HCT116 (cell line): ENCODE measurements at regions not wholly inside any gene's neighbourhood (a gene's known extent, or its start where the extent isn't known, plus 50 kb on each side); places are given as distances from the start of the nearest gene placed in this dataset.

ENCODE experiments used
- ATAC-seq: fragments of 200-7000 bp; cut with Tn5 transposase; 2 replicates; pipeline ENCODE4 v1.9.1; 2020; ENCODE audit warnings: mild to moderate bottlenecking, moderate library complexity
- BruUV-seq: library from RNA; stranded (reverse); fragments of 400-500 nt; replicated peaks from 2 replicates; lab custom pipeline; 2021; lab: Mats Ljungman, UMichigan
- CTCF ChIA-PET: fragments of 300-600 bp; sonication (Branson Sonifier 250); formaldehyde crosslinking; loops from one replicate; lab custom pipeline; 2021; ENCODE audit warnings: antibody characterized with exemption; lab: Charles Lee
- POLR2A ChIA-PET: fragments of 300-600, 350-600 bp; sonication (Branson Sonifier 250); formaldehyde crosslinking; loops from one replicate; lab custom pipeline; 2021; ENCODE audit warnings: antibody characterized with exemption; lab: Charles Lee
- RAD21 ChIA-PET, 2 experiments: fragments of 300-600 bp; sonication (Branson Sonifier 250); formaldehyde crosslinking; loops; one replicate each; lab custom pipeline; 2023; ENCODE audit warnings: low total read pairs in 2 of 2; ENCODE audit not compliant: uncharacterized antibody in 2 of 2, unreplicated experiment in 2 of 2, low non-redundant PET in 1 of 2; lab: Charles Lee
- DNase-seq: peaks from one replicate; pipeline ENCODE4 v3.0.0-alpha.2; 2010; ENCODE audit warnings: low read depth, low spot score
- H2AFZ ChIP-seq: fragments of 200-600 bp; shearing (Covaris generic), sonication (generic); 2 replicates; pipeline ENCODE4 v1.6.1; 2017; ENCODE audit warnings: low read depth, mixed run types, mixed read lengths, antibody characterized with exemption, low read length; ENCODE audit not compliant: poor library complexity, severe bottlenecking
- H3K27ac ChIP-seq: 2 replicates; pipeline ENCODE4 v1.5.1; 2012; ENCODE audit warnings: low read depth, low read length
- H3K27me3 ChIP-seq: fragments of 200-600 bp; sonication (generic); 2 replicates; pipeline ENCODE4 v1.6.1; 2016; ENCODE audit warnings: mixed run types, low read length, mixed read lengths; ENCODE audit not compliant: insufficient read depth
- H3K36me3 ChIP-seq, 2 experiments: fragments of 200-500 bp in 1 of 2; fragments of 200-600 bp in 1 of 2; sonication (Bioruptor generic) in 1 of 2; sonication (generic) in 1 of 2; 2 replicates each; pipeline versions ENCODE4 v1.5.1 to v1.6.1; 2014 to 2016; ENCODE audit warnings: low read length in 2 of 2, inconsistent platforms in 1 of 2, mixed read lengths in 1 of 2, mixed run types in 1 of 2; ENCODE audit not compliant: insufficient read depth in 2 of 2, control insufficient read depth in 1 of 2
- H3K4me1 ChIP-seq, 2 experiments: fragments of 200-600 bp in 1 of 2; sonication (generic) in 1 of 2; 2 replicates each; pipeline versions ENCODE4 v1.5.1 to v1.6.1; 2012 to 2017; ENCODE audit warnings: low read length in 2 of 2, inconsistent platforms in 1 of 2, mild to moderate bottlenecking in 1 of 2, mixed read lengths in 1 of 2, mixed run types in 1 of 2, moderate library complexity in 1 of 2; ENCODE audit not compliant: insufficient read depth in 2 of 2, control insufficient read depth in 1 of 2
- H3K4me2 ChIP-seq: fragments of 200-600 bp; sonication (generic); 2 replicates; pipeline ENCODE4 v1.6.1; 2017; ENCODE audit warnings: mixed run types, low read length, mixed read lengths
- H3K4me3 ChIP-seq, 2 experiments: fragments of 200-600 bp in 1 of 2; sonication (generic) in 1 of 2; replicated peaks in 1 of 2; 2 replicates each; pipeline ENCODE4 v1.5.1; 2011 to 2016; ENCODE audit warnings: low read length in 2 of 2, control low read depth in 1 of 2, low read depth in 1 of 2, mild to moderate bottlenecking in 1 of 2, mixed read lengths in 1 of 2, mixed run types in 1 of 2
- H3K79me2 ChIP-seq: fragments of 200-600 bp; sonication (generic); 2 replicates; pipeline ENCODE4 v1.6.1; 2017; ENCODE audit warnings: mild to moderate bottlenecking, mixed run types, low read length, moderate library complexity, mixed read lengths; ENCODE audit not compliant: insufficient read depth
- H3K9ac ChIP-seq: fragments of 200-600 bp; sonication (generic); 2 replicates; pipeline ENCODE4 v1.6.1; 2016; ENCODE audit warnings: low read length, mixed read lengths
- H3K9me2 ChIP-seq: fragments of 200-600 bp; sonication (generic), shearing (Covaris generic); 2 replicates; pipeline ENCODE4 v1.6.1; 2017; ENCODE audit warnings: mixed run types, mild to moderate bottlenecking, moderate library complexity; ENCODE audit not compliant: insufficient read depth
- H3K9me3 ChIP-seq, 2 experiments: fragments of 200-500 bp in 1 of 2; fragments of 200-600 bp in 1 of 2; sonication (Bioruptor generic) in 1 of 2; sonication (generic) in 1 of 2; 2 replicates each; pipeline ENCODE4 v1.6.1; 2014 to 2017; ENCODE audit warnings: low read length in 2 of 2, mixed read lengths in 2 of 2, inconsistent platforms in 1 of 2, low read depth in 1 of 2, mild to moderate bottlenecking in 1 of 2, mixed run types in 1 of 2, moderate library complexity in 1 of 2; ENCODE audit not compliant: control insufficient read depth in 1 of 2, insufficient read depth in 1 of 2
- H4K20me1 ChIP-seq: fragments of 200-600 bp; sonication (generic), shearing (Covaris generic); 2 replicates; pipeline ENCODE4 v1.6.1; 2017; ENCODE audit warnings: mixed run types, mild to moderate bottlenecking, moderate library complexity; ENCODE audit not compliant: insufficient read depth
- CBX3 ChIP-seq: IDR thresholded peaks from 2 replicates; pipeline ENCODE4 v1.6.1; 2012; ENCODE audit warnings: low read depth
- CEBPB ChIP-seq: IDR thresholded peaks from 2 replicates; pipeline ENCODE4 v1.6.1; 2012; ENCODE audit warnings: low read depth
- EGR1 ChIP-seq: IDR thresholded peaks from 2 replicates; pipeline ENCODE4 v1.6.1; 2012; ENCODE audit warnings: low read depth
- ELF1 ChIP-seq: IDR thresholded peaks from 2 replicates; pipeline ENCODE4 v1.6.1; 2012; ENCODE audit warnings: low read depth, borderline replicate concordance
- EZH2 ChIP-seq: fragments of 200-600 bp; sonication (generic); IDR thresholded peaks from 2 replicates; pipeline ENCODE4 v1.6.1; 2017; ENCODE audit warnings: antibody characterized with exemption, mixed run types
- EZH2phosphoT487 ChIP-seq: fragments of 200-600 bp; IDR thresholded peaks from 2 replicates; pipeline ENCODE4 v1.6.1; 2018; ENCODE audit warnings: antibody characterized with exemption, borderline replicate concordance
- FOSL1 ChIP-seq: IDR thresholded peaks from 2 replicates; pipeline ENCODE4 v1.6.1; 2012; ENCODE audit warnings: low read depth
- POLR2A ChIP-seq: IDR thresholded peaks from 2 replicates; pipeline ENCODE4 v1.7.0; 2011; ENCODE audit warnings: borderline replicate concordance; ENCODE audit not compliant: insufficient read depth, insufficient read length; ENCODE audit errors: extremely low read depth
- POLR2AphosphoS5 ChIP-seq: IDR thresholded peaks from 2 replicates; pipeline ENCODE4 v1.6.1; 2011; ENCODE audit warnings: mild to moderate bottlenecking, low read depth, low read length, moderate library complexity
- RAD21 ChIP-seq: IDR thresholded peaks from 2 replicates; pipeline ENCODE4 v1.6.1; 2012; ENCODE audit warnings: low read depth, mild to moderate bottlenecking
- SP1 ChIP-seq: IDR thresholded peaks from 2 replicates; pipeline ENCODE4 v1.6.1; 2012; ENCODE audit warnings: low read depth
- SRF ChIP-seq: IDR thresholded peaks from 2 replicates; pipeline ENCODE4 v1.6.1; 2012; ENCODE audit warnings: low read depth
- YY1 ChIP-seq: IDR thresholded peaks from 2 replicates; pipeline ENCODE4 v1.6.1; 2011; ENCODE audit warnings: low read length, low read depth, moderate library complexity, mild to moderate bottlenecking; ENCODE audit not compliant: insufficient replicate concordance; ENCODE audit errors: extremely low read depth
- ZBTB33 ChIP-seq: IDR thresholded peaks from 2 replicates; pipeline ENCODE4 v1.6.1; 2011; ENCODE audit warnings: mild to moderate bottlenecking, low read length, moderate library complexity; ENCODE audit not compliant: insufficient replicate concordance; ENCODE audit errors: extremely low read depth
- ZFX ChIP-seq: fragments of 450-650 bp; IDR thresholded peaks from 2 replicates; pipeline ENCODE4 v1.6.1; 2017
- intact Hi-C: fragments of 100-400 bp; cut with micrococcal nuclease; formaldehyde crosslinking; loops from 2 replicates; pipeline ENCODE4 v1.10.0; 2022
- TF ChIP-seq, protein P1 (sequence below): IDR thresholded peaks from 2 replicates; pipeline ENCODE4 v1.6.1; 2012
- TF ChIP-seq, protein P2 (sequence below): IDR thresholded peaks from 2 replicates; pipeline ENCODE4 v1.6.1; 2012
- TF ChIP-seq, protein P3 (sequence below): IDR thresholded peaks from 2 replicates; pipeline ENCODE4 v1.6.1; 2012; ENCODE audit warnings: low read depth

DNA sequence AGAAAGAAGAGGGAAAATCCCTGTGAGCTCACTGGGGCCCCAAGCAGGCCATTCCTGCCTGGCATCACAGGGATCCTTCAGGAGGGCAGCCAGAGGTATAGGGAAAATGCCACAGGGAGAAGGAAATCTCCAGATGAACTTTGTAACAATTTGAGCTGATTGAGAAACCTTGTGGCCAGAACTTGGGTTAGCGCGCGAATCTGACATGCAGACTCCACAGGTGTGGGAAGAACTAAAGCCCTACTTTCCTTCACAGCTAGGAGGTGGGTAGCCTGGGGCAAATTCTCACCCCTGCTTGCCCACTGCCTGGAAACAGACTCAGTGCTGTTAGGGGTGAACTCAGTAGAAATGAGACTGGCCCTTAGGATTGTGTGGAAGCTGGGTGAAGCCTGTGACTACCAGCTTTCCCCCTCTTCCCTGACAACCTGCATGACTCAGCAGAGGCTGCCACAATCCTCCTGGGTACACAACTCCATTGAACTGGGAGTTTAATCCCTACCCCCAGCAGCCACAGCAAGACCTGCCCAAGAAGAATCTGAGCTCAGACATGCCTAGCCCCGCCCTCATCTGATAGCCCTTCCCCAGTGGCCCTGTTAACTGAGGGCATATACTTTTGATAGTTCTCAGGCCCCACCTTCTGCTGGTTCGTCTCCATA is 57.2 kb upstream of the USP9Y start:
- no peak overlapping the region for H2AFZ ChIP-seq

More for the DNA sequence above, 57.2 kb upstream of the USP9Y start:
- no peaks in the 10 kb centered on the region for H3K9me3 ChIP-seq
- BruUV-seq = no TSS peak
- peaks cover 0 to 7% of the 10 kb centered on the region in 2 experiments; a peak in 1 of 4 replicates for H3K4me1 ChIP-seq
- H3K9me2 ChIP-seq = no peaks in the 10 kb centered on the region
- ChIA-PET RAD21 (no interaction called here), CTCF (no interaction called here), POLR2A (no interaction called here)
- no peaks in the 10 kb centered on the region for H3K79me2 ChIP-seq
- TF ChIP-seq POLR2A (no peak), ELF1 (no peak), YY1 (no peak), EGR1 (no peak), RAD21 (no peak), EZH2phosphoT487 (no peak), POLR2AphosphoS5 (no peak), EZH2 (no peak), FOSL1 (no peak), SP1 (no peak), CEBPB (no peak), CBX3 (no peak), SRF (no peak), ZFX (no peak), ZBTB33 (no peak)
- TF ChIP-seq, protein P1, sequence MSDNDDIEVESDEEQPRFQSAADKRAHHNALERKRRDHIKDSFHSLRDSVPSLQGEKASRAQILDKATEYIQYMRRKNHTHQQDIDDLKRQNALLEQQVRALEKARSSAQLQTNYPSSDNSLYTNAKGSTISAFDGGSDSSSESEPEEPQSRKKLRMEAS = no peak
- TF ChIP-seq, protein P2, sequence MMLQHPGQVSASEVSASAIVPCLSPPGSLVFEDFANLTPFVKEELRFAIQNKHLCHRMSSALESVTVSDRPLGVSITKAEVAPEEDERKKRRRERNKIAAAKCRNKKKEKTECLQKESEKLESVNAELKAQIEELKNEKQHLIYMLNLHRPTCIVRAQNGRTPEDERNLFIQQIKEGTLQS = no peak
- TF ChIP-seq, protein P3, sequence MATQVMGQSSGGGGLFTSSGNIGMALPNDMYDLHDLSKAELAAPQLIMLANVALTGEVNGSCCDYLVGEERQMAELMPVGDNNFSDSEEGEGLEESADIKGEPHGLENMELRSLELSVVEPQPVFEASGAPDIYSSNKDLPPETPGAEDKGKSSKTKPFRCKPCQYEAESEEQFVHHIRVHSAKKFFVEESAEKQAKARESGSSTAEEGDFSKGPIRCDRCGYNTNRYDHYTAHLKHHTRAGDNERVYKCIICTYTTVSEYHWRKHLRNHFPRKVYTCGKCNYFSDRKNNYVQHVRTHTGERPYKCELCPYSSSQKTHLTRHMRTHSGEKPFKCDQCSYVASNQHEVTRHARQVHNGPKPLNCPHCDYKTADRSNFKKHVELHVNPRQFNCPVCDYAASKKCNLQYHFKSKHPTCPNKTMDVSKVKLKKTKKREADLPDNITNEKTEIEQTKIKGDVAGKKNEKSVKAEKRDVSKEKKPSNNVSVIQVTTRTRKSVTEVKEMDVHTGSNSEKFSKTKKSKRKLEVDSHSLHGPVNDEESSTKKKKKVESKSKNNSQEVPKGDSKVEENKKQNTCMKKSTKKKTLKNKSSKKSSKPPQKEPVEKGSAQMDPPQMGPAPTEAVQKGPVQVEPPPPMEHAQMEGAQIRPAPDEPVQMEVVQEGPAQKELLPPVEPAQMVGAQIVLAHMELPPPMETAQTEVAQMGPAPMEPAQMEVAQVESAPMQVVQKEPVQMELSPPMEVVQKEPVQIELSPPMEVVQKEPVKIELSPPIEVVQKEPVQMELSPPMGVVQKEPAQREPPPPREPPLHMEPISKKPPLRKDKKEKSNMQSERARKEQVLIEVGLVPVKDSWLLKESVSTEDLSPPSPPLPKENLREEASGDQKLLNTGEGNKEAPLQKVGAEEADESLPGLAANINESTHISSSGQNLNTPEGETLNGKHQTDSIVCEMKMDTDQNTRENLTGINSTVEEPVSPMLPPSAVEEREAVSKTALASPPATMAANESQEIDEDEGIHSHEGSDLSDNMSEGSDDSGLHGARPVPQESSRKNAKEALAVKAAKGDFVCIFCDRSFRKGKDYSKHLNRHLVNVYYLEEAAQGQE = no peak
- no peak overlapping the region for H3K4me3 ChIP-seq
- intact Hi-C loops = no loop called here
- no peaks in the 10 kb centered on the region for H3K36me3 ChIP-seq
- no peaks in the 10 kb centered on the region for H4K20me1 ChIP-seq
- H3K9ac ChIP-seq = no peak overlapping the region
- DNase-seq (no peak), ATAC-seq (no peak)
- no peak overlapping the region for H3K4me2 ChIP-seq
- H3K27ac ChIP-seq = no peak overlapping the region
- no peaks in the 10 kb centered on the region for H3K27me3 ChIP-seq
